ENCODE measurements at regions not wholly inside any gene's neighbourhood (a gene's known extent, or its start where the extent isn't known, plus 50 kb on each side); places are given as distances from the start of the nearest gene placed in this dataset.
"Not testable (repeated sequence)": the region's sequence is repeated elsewhere in the genome, so short reads cannot be mapped to it uniquely, and the experiment has no call there.

GRCh38 chr7:82624337-82624736 is 180.8 kb upstream of the CACNA2D1 start:
- peak; percentile 98 for DNase-seq

DNA sequence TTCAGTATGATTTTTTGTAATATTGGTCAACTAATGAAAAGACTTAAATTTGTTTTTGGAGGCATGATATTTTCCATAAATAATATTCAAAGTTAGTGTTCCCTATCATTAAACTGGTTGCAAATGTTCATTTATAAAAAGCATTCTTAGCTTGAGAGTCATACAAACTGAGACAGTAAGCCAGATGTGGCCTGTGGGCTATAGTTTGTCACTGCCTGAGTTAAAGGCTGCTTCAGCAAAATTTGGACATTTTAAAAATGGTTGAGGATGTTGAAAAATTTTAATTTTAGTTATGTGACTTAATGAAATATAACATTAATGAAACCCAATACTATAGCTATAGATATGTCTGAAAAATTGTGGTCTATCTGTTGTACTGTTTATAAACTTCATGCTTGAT is 180.2 kb upstream of the CACNA2D1 start:
- peak; percentile 69 for DNase-seq

DNA sequence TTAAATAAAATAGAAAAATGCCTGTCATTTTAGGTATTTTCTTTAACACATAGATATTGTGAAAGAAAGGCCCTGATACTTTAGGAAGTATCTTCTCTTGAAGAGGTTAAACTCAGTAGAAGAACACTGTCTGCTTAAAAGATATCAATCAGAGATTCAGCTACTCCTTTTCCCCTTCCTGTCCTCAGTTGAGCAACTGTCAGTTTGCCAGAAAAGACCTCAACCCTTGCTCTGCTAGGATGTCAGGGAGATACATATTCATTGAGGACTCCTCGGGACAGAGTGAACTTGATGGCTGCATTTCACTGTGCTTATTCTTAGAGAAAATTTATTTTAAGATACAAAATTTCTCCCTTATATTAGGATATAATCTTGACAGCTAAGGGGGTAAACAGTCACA is 173.6 kb upstream of the CACNA2D1 start:
- DNase-seq = no peak

GRCh38 chr7:82616059-82616728 is 172.6 kb upstream of the CACNA2D1 start:
- no peak for DNase-seq

DNA sequence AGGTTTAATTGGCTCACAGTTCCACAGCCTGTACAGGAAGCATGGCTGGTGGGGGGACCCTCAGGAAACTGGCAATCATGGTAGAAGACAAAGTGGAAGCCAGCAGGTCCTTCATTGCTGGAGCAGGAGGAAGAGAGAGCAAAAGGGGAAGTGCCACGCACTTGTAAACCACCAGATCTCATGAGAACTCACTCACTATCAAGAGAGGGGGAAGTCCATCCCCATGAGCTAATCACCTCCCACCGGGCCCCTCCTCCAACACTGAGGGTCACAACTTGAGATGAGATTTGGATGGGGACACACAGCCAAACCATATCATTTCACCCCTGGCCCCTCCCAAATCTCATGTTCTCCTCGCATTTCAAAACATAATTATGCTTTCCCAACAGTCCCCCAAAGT is 171.9 kb upstream of the CACNA2D1 start:
- no peak for DNase-seq

DNA sequence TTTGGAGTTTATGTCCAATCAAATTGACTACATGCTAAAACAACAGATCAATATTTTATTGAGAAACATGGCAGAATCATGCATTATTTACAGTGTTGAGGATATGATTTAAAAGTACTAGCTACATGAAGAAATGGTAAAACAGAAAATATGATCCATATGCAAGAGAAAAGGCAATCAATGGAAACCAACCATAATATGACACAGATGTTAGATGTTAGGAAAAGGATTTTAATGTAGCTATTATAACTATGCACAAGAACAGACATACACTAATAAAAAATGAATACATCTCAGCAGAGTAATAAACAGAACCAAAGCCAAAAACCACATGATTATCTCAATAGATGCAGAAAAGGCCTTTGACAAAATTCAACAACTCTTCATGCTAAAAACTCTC is 166.2 kb upstream of the CACNA2D1 start:
- peak; percentile 25 for DNase-seq

DNA sequence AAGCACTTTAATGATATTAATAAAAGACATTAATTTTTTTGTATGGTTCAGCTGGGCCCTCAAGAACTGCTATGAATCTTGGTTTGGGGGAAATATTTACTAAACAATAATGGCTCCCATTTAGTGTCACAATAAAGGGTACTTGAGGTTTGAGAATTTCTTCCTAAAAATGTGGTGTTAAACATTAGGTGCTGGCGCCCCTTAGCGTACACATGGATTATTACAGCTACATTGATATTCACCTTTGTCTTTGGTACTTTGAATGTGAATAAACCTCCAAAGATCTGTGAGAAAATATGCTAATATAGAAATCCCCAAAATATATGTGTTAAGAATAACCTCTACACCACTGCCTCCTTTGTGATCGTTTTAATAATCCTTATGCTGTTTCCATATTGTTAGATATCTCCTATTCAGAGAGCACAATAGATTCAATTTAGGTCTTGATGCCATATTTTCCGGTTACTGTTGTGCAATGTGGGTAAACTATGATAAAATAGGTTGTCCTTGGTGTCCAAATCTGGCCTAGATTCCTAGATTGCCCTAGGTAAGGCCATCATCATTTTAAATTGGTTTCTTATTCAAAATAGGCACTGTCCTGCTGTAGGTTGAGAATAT is 161.8 kb upstream of the CACNA2D1 start:
- DNase-seq = peak; percentile 31

- no peak for DNase-seq
These were observed 158.5 kb upstream of the CACNA2D1 start for GRCh38 chr7:82602066-82602465.

GRCh38 chr7:82600531-82600930 is 157.0 kb upstream of the CACNA2D1 start:
- DNase-seq = no peak

GRCh38 chr7:82599895-82600294 is 156.3 kb upstream of the CACNA2D1 start:
- no peak for DNase-seq

- DNase-seq = peak; percentile 55
These were observed 155.4 kb upstream of the CACNA2D1 start for GRCh38 chr7:82598958-82599357.

DNA sequence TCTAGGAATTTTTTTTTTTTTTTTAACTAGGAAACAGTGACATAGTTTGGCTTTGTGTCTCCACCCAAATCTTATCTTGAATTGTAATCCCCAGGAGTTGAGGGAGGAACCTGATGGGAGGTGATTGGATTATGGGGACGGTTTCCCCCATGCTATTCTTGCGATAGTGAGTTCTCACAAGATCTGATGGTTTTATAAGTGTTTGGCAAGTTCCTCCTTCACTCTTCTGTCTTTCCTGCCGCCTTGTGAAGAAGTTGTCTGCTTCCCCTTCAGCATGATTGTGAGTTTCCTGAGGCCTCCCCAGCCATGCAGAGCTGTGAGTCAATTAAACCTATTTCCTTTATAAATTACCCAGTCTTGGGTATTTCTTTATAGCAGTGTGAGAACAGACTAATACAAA is 152.2 kb upstream of the CACNA2D1 start:
- DNase-seq = not testable (repeated sequence)

DNA sequence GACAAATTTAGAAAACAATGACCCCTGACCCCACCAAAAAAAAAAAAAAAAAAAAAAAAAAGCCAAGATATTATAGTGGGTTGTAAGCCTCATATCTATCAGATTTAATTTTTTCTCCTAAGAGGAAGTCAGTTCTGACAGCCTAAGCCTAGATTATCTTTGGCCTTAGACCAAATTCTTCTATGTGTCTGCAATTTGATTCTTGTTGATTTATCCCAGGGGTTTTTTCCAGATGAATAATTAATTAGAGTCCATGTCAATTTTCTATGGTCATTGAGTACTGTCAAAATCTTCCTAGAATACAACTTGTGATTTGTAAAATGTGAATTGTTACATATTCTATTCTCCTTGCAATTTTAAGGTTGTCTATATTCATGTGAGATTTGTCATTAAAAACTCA is 151.6 kb upstream of the CACNA2D1 start:
- no peak for DNase-seq

DNA sequence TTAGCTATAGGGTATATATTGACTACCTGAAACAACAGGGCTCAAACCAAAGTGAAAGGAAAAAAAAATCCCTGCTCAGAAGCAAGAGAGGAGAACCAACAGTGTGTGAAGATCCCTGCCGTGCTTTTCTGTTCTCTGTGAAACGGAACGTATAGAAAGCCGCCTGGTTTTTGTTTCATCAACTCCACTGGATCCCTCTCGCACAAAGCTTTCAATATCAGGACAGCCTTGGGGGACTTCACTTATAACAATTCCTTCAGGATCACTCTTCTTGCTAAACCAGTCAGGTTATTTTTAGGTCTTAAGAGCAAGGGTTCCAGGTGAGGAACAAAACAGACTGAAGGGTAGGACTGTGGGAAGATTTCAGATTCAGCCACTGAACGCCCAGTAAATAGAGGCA is 151.1 kb upstream of the CACNA2D1 start:
- no peak for DNase-seq

DNA sequence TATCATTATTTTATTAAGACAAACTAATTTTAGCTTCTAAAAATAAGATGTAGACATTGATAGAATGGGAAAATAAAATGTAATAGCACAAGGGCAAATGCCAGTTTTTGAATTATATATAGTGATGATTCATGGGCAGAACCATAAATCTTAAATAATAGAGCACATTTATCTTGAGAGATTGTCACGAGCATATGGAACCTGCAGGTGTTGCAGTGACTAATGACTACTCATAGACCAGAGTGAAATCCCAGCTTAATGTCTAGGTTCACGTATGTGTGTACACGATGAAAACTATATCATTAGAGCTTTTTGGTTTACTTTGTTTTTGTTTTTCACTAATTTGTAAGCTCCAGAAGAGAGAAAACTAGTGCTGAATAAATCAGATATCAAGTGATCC is 150.2 kb upstream of the CACNA2D1 start:
- DNase-seq = peak; percentile 24

DNA sequence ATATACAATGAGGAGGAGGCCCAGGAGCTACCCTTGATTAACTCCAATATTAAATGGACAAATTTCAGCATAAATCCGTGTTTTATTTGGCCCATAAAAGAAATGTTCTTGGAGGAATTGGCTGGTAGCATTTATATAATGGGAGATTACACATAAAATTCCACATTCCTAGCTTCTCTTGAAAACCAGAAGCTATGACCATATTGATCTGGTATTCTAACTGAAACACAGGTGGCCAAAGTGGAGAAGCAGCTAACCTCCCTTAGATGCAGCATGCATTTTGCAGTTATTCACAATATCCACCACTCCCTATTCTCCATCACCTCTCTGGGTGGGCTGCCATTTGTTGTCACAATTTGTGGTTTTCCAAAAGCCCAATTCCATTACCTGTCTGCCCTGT is 148.8 kb upstream of the CACNA2D1 start:
- DNase-seq = peak; percentile 13

DNA sequence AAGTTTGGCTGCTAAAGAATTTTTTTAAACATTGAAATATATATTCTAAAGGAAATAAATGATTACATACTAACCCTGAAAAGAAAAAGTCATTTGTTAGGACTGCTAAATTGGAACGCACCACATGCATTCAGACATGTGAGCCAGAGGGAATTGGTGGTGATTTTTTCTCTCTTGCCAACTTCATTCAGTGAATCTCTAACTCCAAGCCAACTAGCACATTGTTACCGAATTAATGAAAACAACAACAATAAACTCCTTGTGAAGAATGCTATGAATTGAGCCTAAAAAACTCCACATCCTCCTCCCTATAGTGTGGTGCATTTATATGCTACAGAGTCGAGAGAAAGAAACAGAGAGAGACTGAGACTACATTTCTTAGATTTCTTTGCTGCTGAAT is 135.5 kb upstream of the CACNA2D1 start:
- DNase-seq = no peak

DNA sequence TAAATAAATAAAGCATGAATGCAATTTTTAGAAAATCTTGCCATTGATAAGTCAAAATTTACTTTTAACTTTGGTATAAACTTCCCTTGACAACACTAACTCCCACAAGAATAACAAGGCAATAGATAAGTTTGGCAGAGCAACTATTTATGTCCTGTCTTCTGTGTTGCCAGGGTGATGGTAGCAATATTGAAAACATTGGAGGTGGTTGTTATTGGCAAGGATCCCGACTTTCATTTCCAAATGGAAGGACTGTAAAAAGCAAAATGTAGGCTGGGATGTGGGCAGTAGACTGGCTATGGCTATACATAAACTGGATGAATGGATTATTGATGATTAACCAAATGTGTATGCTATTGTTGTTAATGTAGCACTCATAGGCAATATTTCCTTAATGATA is 134.9 kb upstream of the CACNA2D1 start:
- DNase-seq = peak; percentile 5

GRCh38 chr7:82572195-82572880 is 128.8 kb upstream of the CACNA2D1 start:
- DNase-seq = peak; percentile 85

DNA sequence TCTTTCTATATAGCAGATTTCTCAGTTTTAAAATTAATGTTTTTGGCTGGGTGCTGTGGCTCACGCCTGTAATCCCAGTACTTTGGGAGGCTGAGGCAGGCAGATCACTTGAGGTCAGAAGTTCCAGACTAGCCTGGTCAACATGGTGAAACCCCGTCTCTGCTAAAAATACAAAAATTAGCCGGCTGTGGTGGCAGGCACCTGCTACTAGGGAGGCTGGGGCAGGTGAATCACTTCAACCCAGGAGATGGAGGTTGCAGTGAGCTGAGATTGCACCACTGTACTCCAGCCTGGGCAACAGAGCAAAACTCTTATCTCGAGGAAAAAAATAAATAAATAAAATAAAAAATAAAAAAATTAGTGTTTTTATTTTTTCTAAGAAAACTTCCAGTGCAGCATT is 127.5 kb upstream of the CACNA2D1 start:
- DNase-seq = not testable (repeated sequence)

DNA sequence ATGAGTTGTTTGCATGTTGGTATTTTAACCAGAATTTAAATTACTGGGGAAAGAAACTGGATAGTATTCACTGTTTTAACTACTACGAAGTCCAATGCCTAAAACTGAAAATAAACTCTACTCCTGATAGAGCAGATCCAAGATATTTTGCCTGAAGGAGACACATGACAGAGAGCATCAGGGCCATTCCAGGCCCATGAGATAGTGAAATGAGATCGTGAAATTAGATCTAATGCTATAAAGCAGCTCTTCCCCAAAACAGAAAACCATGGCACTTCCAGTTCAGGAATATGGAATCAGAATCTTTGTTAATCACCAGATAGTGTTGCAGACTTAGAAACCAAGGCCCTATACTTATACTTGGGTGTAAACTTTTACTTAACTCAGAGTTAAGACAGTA is 124.3 kb upstream of the CACNA2D1 start:
- no peak for DNase-seq

GRCh38 chr7:82567356-82567755 is 123.8 kb upstream of the CACNA2D1 start:
- DNase-seq = no peak

DNA sequence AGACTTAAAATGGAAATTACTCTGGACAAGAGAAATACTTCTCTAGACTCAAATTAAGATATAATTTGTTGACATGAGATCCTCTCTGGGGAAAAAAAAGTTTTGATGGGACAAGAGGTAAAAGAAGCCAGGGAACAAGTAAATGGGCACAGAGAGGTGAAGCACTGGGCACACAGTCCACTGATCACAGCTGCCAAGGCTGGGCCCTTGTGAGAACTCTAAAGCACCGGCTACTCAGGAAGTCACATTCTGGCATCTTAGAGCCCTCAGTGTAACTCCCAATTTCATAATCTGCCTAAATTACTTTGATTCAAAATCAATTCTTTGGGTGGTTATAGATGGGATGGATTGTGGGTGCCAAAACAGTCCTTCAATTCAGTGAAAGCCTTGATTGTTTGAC is 123.2 kb upstream of the CACNA2D1 start:
- no peak for DNase-seq

- DNase-seq = peak; percentile 77
These were observed 119.3 kb upstream of the CACNA2D1 start for GRCh38 chr7:82562716-82563404.
